Gastroesophageal sphincter (tissue), 4 donors: ENCODE measurements at regions not wholly inside any gene's neighbourhood (a gene's known extent, or its start where the extent isn't known, plus 50 kb on each side); places are given as distances from the start of the nearest gene placed in this dataset.

Experiments used
- ATAC-seq: fragments of 150-250 bp; one replicate; pipeline ENCODE4 v1.9.1; 2016; ENCODE audit warnings: mild to moderate bottlenecking, moderate library complexity
- H3K27ac ChIP-seq, 4 donors: fragments of 200-600 bp; sonication (generic) in 3 of 4; 1 replicate in 3 of 4; 2 replicates in 1 of 4; pipeline ENCODE4 v1.5.1; 2016 to 2019
- H3K27me3 ChIP-seq: fragments of 200-600 bp; sonication (generic); one replicate; pipeline ENCODE4 v1.5.1; 2019
- H3K36me3 ChIP-seq, 2 donors: fragments of 200-600 bp; sonication (generic); one replicate each; pipeline ENCODE4 v1.5.1; 2019; ENCODE audit warnings: control low read depth in 1 of 2
- H3K4me1 ChIP-seq, 3 donors: fragments of 200-600 bp; sonication (generic); 1 replicate in 2 of 3; 2 replicates in 1 of 3; pipeline ENCODE4 v1.5.1; 2016 to 2019; ENCODE audit warnings: control low read depth in 2 of 3
- H3K4me3 ChIP-seq, 2 donors: fragments of 200-600 bp; sonication (generic); one replicate each; pipeline ENCODE4 v1.5.1; 2019; ENCODE audit warnings: mild to moderate bottlenecking in 1 of 2, moderate library complexity in 1 of 2
- H3K9me3 ChIP-seq, 3 donors: fragments of 200-600 bp; sonication (generic); one replicate each; pipeline ENCODE4 v1.5.1; 2017 to 2019; ENCODE audit warnings: control low read depth in 2 of 3
- EP300 ChIP-seq: sonication (generic); formaldehyde crosslinking; IDR thresholded peaks from one replicate; pipeline ENCODE4 v1.6.1; 2017; ENCODE audit warnings: antibody characterized with exemption, mild to moderate bottlenecking
- POLR2A ChIP-seq, 2 donors: fragments of 450-650 bp; IDR thresholded peaks; one replicate each; pipeline ENCODE4 v1.6.1; 2017; ENCODE audit warnings: antibody characterized with exemption in 2 of 2, mild to moderate bottlenecking in 2 of 2, moderate library complexity in 1 of 2
- POLR2AphosphoS5 ChIP-seq: sonication (generic); formaldehyde crosslinking; IDR thresholded peaks from one replicate; pipeline ENCODE4 v1.6.1; 2017; ENCODE audit warnings: antibody characterized with exemption
- WGBS, 2 donors: methylation state at CpG; one replicate each; pipeline ENCODE4 v1.1.5; 2018; ENCODE audit warnings: low coverage in 1 of 2; 5-methylcytosine and 5-hydroxymethylcytosine counted together
- TF ChIP-seq, protein P1 (sequence below), 4 experiments: fragments of 200-600 bp in 2 of 4; fragments of 450-650 bp in 2 of 4; sonication (generic) in 1 of 4; IDR thresholded peaks; one replicate each; pipeline ENCODE4 v1.5.1; 2017 to 2019; ENCODE audit warnings: antibody characterized with exemption in 4 of 4, mild to moderate bottlenecking in 2 of 4, moderate library complexity in 2 of 4

DNA sequence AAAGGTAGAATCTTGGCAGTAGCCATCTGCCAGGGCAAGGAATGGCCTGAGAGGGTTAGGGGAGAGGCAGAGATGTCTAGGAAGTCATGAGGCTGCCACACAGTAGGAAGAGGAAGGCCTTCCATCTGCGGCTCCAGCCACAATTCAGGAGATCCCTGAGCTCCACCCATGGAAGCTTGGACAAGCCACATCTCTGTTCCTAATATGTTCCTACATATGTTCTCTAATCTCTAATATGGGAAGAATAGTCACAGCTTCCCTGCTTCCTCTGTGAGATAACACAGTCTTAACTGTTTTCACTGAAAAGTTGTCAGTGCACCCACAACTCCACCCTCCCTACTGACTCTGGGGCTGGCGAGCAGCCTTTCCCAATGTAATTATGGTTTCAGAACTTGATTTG is 109.5 kb downstream of the CDC7 start:
- ATAC-seq, result no peak
- no peaks in the 10 kb centered on the region for H3K27me3 ChIP-seq
- TF ChIP-seq POLR2A (IDR thresholded peaks at IDR 0.05) (no peak), EP300 (no peak), POLR2AphosphoS5 (no peak)
- TF ChIP-seq, protein P1, sequence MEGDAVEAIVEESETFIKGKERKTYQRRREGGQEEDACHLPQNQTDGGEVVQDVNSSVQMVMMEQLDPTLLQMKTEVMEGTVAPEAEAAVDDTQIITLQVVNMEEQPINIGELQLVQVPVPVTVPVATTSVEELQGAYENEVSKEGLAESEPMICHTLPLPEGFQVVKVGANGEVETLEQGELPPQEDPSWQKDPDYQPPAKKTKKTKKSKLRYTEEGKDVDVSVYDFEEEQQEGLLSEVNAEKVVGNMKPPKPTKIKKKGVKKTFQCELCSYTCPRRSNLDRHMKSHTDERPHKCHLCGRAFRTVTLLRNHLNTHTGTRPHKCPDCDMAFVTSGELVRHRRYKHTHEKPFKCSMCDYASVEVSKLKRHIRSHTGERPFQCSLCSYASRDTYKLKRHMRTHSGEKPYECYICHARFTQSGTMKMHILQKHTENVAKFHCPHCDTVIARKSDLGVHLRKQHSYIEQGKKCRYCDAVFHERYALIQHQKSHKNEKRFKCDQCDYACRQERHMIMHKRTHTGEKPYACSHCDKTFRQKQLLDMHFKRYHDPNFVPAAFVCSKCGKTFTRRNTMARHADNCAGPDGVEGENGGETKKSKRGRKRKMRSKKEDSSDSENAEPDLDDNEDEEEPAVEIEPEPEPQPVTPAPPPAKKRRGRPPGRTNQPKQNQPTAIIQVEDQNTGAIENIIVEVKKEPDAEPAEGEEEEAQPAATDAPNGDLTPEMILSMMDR (IDR thresholded peaks at IDR 0.05), result no peak
- no peak overlapping the region for H3K4me3 ChIP-seq
- H3K36me3 ChIP-seq, result no peaks in the 10 kb centered on the region
- H3K4me1 ChIP-seq, result peaks cover 0 to 2% (median 0%) of the 10 kb centered on the region in 3 donors
- peak overlapping the region in 1 of 4 donors; percentile 11 for H3K27ac ChIP-seq
- WGBS, 2 donors, result 67 to 83% methylated on average over 1 to 2 of the region's 2 CpGs
- H3K9me3 ChIP-seq, result no peaks in the 10 kb centered on the region

DNA sequence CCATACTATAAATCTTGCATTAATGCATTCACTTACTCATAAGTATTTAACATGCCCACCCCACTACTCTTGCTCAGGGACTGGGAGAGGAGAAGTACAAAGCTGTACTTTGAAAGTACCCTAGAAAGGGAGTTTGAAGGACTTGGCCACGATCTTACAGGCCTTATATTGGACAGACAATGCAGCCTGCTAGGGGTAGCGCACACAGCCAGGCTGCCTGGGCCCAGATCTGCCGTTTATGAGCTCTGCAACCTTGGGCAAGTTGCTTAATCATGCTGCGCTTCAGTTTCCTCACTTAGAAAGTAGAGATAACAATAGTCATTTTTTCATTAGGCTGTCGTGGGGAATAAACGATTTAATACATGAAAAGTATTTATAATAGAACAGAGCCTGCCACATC is 110.1 kb downstream of the CDC7 start:
- no peaks in the 10 kb centered on the region for H3K9me3 ChIP-seq
- no peaks in the 10 kb centered on the region for H3K27me3 ChIP-seq
- no peaks in the 10 kb centered on the region for H3K4me1 ChIP-seq
- ATAC-seq, result no peak
- H3K27ac ChIP-seq, result no peak overlapping the region
- TF ChIP-seq, protein P1 (IDR thresholded peaks at IDR 0.05), result no peak
- TF ChIP-seq EP300 (no peak), POLR2AphosphoS5 (no peak), POLR2A (IDR thresholded peaks at IDR 0.05) (no peak)
- H3K4me3 ChIP-seq, result no peak overlapping the region
- H3K36me3 ChIP-seq, result no peaks in the 10 kb centered on the region
- 71 to 88% methylated on average over 5 to 6 of the region's 6 CpGs for WGBS, 2 donors

GRCh38 chr1:91611483-91611917 is 110.8 kb downstream of the CDC7 start:
- WGBS, 2 donors, result 66 to 88% methylated on average over 4 to 6 of the region's 12 CpGs
- TF ChIP-seq POLR2A (IDR thresholded peaks at IDR 0.05) (no peak), EP300 (no peak), POLR2AphosphoS5 (no peak)
- TF ChIP-seq, protein P1 (IDR thresholded peaks at IDR 0.05), result no peak
- Histone ChIP-seq H3K4me3 (no peak overlapping the region), H3K9me3 (no peaks in the 10 kb centered on the region), H3K4me1 (no peaks in the 10 kb centered on the region), H3K36me3 (no peaks in the 10 kb centered on the region), H3K27ac (no peak overlapping the region), H3K27me3 (no peaks in the 10 kb centered on the region)
- ATAC-seq, result no peak

DNA sequence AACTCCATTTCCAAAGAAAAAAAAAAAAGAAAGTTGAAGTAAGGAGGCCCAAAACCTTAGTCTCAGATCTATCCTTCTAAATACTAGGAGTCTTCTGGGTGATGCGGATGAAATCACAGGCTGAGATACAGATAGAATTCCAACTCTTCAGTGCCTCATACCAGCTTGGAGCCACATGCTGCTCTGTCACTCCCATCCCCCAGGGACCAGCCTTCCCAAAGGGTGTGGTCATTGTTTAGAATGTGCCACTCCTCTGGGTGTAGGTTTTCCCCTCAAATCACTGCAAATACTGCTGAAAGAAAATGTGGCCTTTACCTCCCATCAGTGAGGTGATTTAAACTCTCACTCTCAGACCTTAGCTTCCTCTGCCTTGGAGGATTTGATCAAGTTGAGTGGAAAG is 112.9 kb downstream of the CDC7 start:
- H3K4me3 ChIP-seq, result no peak overlapping the region
- H3K27me3 ChIP-seq, result no peaks in the 10 kb centered on the region
- no peaks in the 10 kb centered on the region for H3K36me3 ChIP-seq
- H3K27ac ChIP-seq, result no peak overlapping the region
- WGBS, 2 donors, result 88 to 100% methylated on average over 1 of the region's 1 CpG
- H3K4me1 ChIP-seq, result peaks cover 0 to 14% (median 0%) of the 10 kb centered on the region in 3 donors
- no peaks in the 10 kb centered on the region for H3K9me3 ChIP-seq
- TF ChIP-seq, protein P1 (IDR thresholded peaks at IDR 0.05), result no peak
- ATAC-seq, result no peak

DNA sequence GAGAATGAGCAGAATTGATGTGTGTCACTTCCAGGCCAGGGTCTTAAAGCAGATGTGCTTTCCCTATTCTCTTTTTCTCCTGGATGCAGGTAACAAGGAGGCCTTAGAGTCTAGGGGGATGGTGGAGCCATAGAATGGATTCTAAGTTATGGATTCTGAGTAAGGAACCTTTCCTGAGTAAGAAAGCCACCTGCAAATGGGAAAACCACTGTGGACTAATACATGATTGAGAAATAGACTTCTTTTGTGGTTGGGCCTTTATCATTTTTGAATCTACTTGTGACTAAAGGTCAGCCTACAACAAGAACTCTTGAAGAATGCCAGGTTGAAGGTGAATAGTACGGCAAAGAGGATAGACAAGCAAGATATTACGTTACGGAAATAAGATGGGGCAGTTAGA is 116.1 kb downstream of the CDC7 start:
- H3K4me3 ChIP-seq, result no peak overlapping the region
- H3K36me3 ChIP-seq, result no peaks in the 10 kb centered on the region
- no peak overlapping the region for H3K27ac ChIP-seq
- no peak for TF ChIP-seq EP300
- TF ChIP-seq POLR2AphosphoS5, result no peak
- TF ChIP-seq, protein P1 (IDR thresholded peaks at IDR 0.05), result no peak
- no peak for TF ChIP-seq POLR2A (IDR thresholded peaks at IDR 0.05)
- H3K4me1 ChIP-seq, result peaks cover 0 to 19% (median 0%) of the 10 kb centered on the region in 3 donors
- ATAC-seq, result no peak
- no peaks in the 10 kb centered on the region for H3K27me3 ChIP-seq
- WGBS, 2 donors, result 89 to 94% methylated on average over 3 of the region's 3 CpGs
- H3K9me3 ChIP-seq, result no peaks in the 10 kb centered on the region
